ENCODE measurements at regions not wholly inside any gene's neighbourhood (a gene's known extent, or its start where the extent isn't known, plus 50 kb on each side); places are given as distances from the start of the nearest gene placed in this dataset.

GRCh38 chr9:117526674-117527073, 111.8 kb upstream of the ASTN2 start:
- Histone ChIP-seq H4K20me1 (ENCODE audit: control insufficient read depth, extremely low read depth, insufficient read depth, low read length) (no peaks in the 10 kb centered on the region), H3K27ac (ENCODE audit: control insufficient read depth, insufficient read depth, low read length) (no peak overlapping the region), H2AFZ (ENCODE audit: control insufficient read depth, low read length) (no peak overlapping the region), H3K79me2 (ENCODE audit: control insufficient read depth, insufficient read depth, low read length) (no peaks in the 10 kb centered on the region), H3K4me2 (ENCODE audit: control insufficient read depth, extremely low read depth, insufficient read depth, low read depth, low read length) (no peak overlapping the region), H3K9me3 (ENCODE audit: control insufficient read depth, low read depth, low read length) (no peaks in the 10 kb centered on the region), H3K27me3 (ENCODE audit: control insufficient read depth, extremely low read depth, insufficient read depth, low read length) (no peaks in the 10 kb centered on the region), H3K4me3 (ENCODE audit: control insufficient read depth in 2 of 3, extremely low read depth in 1 of 3, insufficient read depth in 2 of 3, low read depth in 1 of 3, low read length in 3 of 3) (no peak overlapping the region), H3K9me1 (ENCODE audit: control insufficient read depth, extremely low read depth, insufficient read depth, low read length) (no peaks in the 10 kb centered on the region), H3K36me3 (ENCODE audit: control insufficient read depth in 2 of 2, extremely low read depth in 1 of 2, insufficient read depth in 2 of 2, low read length in 2 of 2) (no peaks in the 10 kb centered on the region), H3K4me1 (ENCODE audit: control insufficient read depth, extremely low read depth, insufficient read depth, low read length) (no peaks in the 10 kb centered on the region), H3K9ac (ENCODE audit: control insufficient read depth, extremely low read depth, insufficient read depth, low read length) (no peak overlapping the region)
- DNase-seq (ENCODE audit: low read depth, low spot score) (no peak), FAIRE-seq (no peak)
- TF ChIP-seq CTCF (optimal IDR thresholded peaks at IDR 0.05 in 1 of 3, IDR thresholded peaks at IDR 0.05 in 1 of 3, conservative IDR thresholded peaks at IDR 0.05 in 1 of 3; ENCODE audit: extremely low read depth in 1 of 3, insufficient read depth in 2 of 3, low read length in 3 of 3): no peak
- no peak for TF ChIP-seq EZH2 (IDR thresholded peaks at IDR 0.05; ENCODE audit: low read length)
- dilution Hi-C loops (cut with MboI; ENCODE audit: extremely low pct_ligation_motif_present, low sequenced_read_pairs): no loop called here

- Histone ChIP-seq H3K9me1 (ENCODE audit: control insufficient read depth, extremely low read depth, insufficient read depth, low read length) (no peaks in the 10 kb centered on the region), H3K4me1 (ENCODE audit: control insufficient read depth, extremely low read depth, insufficient read depth, low read length) (no peaks in the 10 kb centered on the region), H3K9ac (ENCODE audit: control insufficient read depth, extremely low read depth, insufficient read depth, low read length) (no peak overlapping the region), H3K79me2 (ENCODE audit: control insufficient read depth, insufficient read depth, low read length) (no peaks in the 10 kb centered on the region), H3K4me2 (ENCODE audit: control insufficient read depth, extremely low read depth, insufficient read depth, low read depth, low read length) (no peak overlapping the region), H3K27me3 (ENCODE audit: control insufficient read depth, extremely low read depth, insufficient read depth, low read length) (no peaks in the 10 kb centered on the region), H3K27ac (ENCODE audit: control insufficient read depth, insufficient read depth, low read length) (no peak overlapping the region), H4K20me1 (ENCODE audit: control insufficient read depth, extremely low read depth, insufficient read depth, low read length) (no peaks in the 10 kb centered on the region), H3K4me3 (ENCODE audit: control insufficient read depth in 2 of 3, extremely low read depth in 1 of 3, insufficient read depth in 2 of 3, low read depth in 1 of 3, low read length in 3 of 3) (no peak overlapping the region), H3K9me3 (ENCODE audit: control insufficient read depth, low read depth, low read length) (no peaks in the 10 kb centered on the region), H3K36me3 (ENCODE audit: control insufficient read depth in 2 of 2, extremely low read depth in 1 of 2, insufficient read depth in 2 of 2, low read length in 2 of 2) (no peaks in the 10 kb centered on the region), H2AFZ (ENCODE audit: control insufficient read depth, low read length) (no peak overlapping the region)
- FAIRE-seq: no peak
- TF ChIP-seq CTCF (optimal IDR thresholded peaks at IDR 0.05 in 1 of 3, IDR thresholded peaks at IDR 0.05 in 1 of 3, conservative IDR thresholded peaks at IDR 0.05 in 1 of 3; ENCODE audit: extremely low read depth in 1 of 3, insufficient read depth in 2 of 3, low read length in 3 of 3) (no peak), EZH2 (IDR thresholded peaks at IDR 0.05; ENCODE audit: low read length) (no peak)
- dilution Hi-C loops (cut with MboI; ENCODE audit: extremely low pct_ligation_motif_present, low sequenced_read_pairs): no loop called here
- no peak for DNase-seq (ENCODE audit: low read depth, low spot score)
These were observed 108.8 kb upstream of the ASTN2 start for GRCh38 chr9:117523531-117524153.

Measured in keratinocyte (primary cell).